SK-N-MC (cell line): ENCODE measurements at regions not wholly inside any gene's neighbourhood (a gene's known extent, or its start where the extent isn't known, plus 50 kb on each side); places are given as distances from the start of the nearest gene placed in this dataset.

Source experiments
- EZH2 ChIP-seq: fragments of 200-600 bp; sonication (generic); IDR thresholded peaks from one replicate; pipeline ENCODE4 v1.6.1; 2017; ENCODE audit warnings: antibody characterized with exemption
- POLR2AphosphoS5 ChIP-seq: IDR thresholded peaks from 2 replicates; pipeline ENCODE4 v1.6.1; 2012; ENCODE audit warnings: mild to moderate bottlenecking, low read depth, low read length, borderline replicate concordance

DNA sequence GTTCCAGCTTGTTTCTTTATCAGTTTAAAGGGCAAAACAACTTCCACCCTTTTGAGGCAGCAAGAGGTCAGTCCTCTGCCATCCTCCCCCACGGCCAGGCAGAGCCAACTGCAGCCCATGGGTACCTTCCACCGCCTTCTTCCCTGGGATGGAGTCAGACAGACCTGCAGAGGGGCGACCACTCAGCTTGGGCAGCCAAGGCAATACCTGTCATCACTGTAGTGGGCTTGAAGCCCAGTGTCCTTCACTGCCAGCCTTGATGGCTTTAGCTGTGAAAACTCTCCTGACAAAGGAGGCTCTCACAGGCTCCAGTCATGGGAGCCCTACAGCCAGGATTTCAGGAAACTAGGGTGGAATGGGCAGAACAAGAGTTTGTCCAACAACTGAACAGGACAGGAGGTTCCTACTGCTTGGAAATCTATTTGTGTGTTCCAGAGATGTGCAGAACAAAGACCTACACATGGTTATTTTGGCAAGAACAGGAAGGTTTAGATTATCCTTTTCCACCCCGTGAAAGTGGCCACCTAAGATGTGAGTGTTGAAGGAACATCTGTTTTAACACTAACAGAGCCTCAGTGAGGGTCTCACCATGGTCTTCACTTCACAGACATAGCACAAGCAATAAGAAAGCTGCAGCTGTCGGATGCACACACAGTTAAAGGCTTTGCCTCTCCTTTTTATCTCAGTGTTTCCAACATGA, 93.9 kb upstream of the RMDN2 start:
- TF ChIP-seq EZH2 (no peak), POLR2AphosphoS5 (no peak)
